UCSD-AML1 (cell line): ENCODE measurements at regions not wholly inside any gene's neighbourhood (a gene's known extent, or its start where the extent isn't known, plus 50 kb on each side); places are given as distances from the start of the nearest gene placed in this dataset.

ENCODE experiments used
- DNase-seq: peaks from one replicate; lab custom pipeline; 2025; ENCODE audit not compliant: unreplicated experiment; lab: John Stamatoyannopoulos, UW

GRCh38 chr3:117117188-117117936, 407.8 kb downstream of the TUSC7 start:
- DNase-seq: no peak

GRCh38 chr3:117118604-117119003, 409.0 kb downstream of the TUSC7 start:
- no peak for DNase-seq

GRCh38 chr3:117120014-117120413, 410.4 kb downstream of the TUSC7 start:
- DNase-seq: no peak

- no peak for DNase-seq
These were observed 413.0 kb downstream of the TUSC7 start for GRCh38 chr3:117122609-117123008.

- DNase-seq: no peak
These were observed 416.9 kb downstream of the TUSC7 start for GRCh38 chr3:117126460-117126859.

- DNase-seq: no peak
These were observed 417.5 kb downstream of the TUSC7 start for GRCh38 chr3:117126946-117127546.

- DNase-seq: no peak
These were observed 418.6 kb downstream of the TUSC7 start for GRCh38 chr3:117128133-117128532.

- DNase-seq: no peak
These were observed 419.3 kb downstream of the TUSC7 start for GRCh38 chr3:117128872-117129271.

- DNase-seq: no peak
These were observed 419.9 kb downstream of the TUSC7 start for GRCh38 chr3:117129516-117129915.

- DNase-seq: no peak
These were observed 420.6 kb downstream of the TUSC7 start for GRCh38 chr3:117130222-117130621.

- DNase-seq: peak; percentile 10
These were observed 421.7 kb downstream of the TUSC7 start for GRCh38 chr3:117131259-117131658.

GRCh38 chr3:117133066-117133465, 423.5 kb downstream of the TUSC7 start:
- no peak for DNase-seq

- DNase-seq: no peak
These were observed 425.6 kb downstream of the TUSC7 start for GRCh38 chr3:117135207-117135606.

GRCh38 chr3:117136003-117136402, 426.4 kb downstream of the TUSC7 start:
- DNase-seq: no peak

- no peak for DNase-seq
These were observed 427.5 kb downstream of the TUSC7 start for GRCh38 chr3:117137065-117137464.

GRCh38 chr3:117139681-117140080, 430.1 kb downstream of the TUSC7 start:
- DNase-seq: no peak

- no peak for DNase-seq
These were observed 432.2 kb downstream of the TUSC7 start for GRCh38 chr3:117141812-117142211.

GRCh38 chr3:117144853-117145252, 435.3 kb downstream of the TUSC7 start:
- no peak for DNase-seq

GRCh38 chr3:117145677-117146076, 436.1 kb downstream of the TUSC7 start:
- DNase-seq: no peak

- DNase-seq: no peak
These were observed 437.0 kb downstream of the TUSC7 start for GRCh38 chr3:117146571-117146970.

GRCh38 chr3:117149584-117149983, 440.0 kb downstream of the TUSC7 start:
- DNase-seq: no peak

- DNase-seq: no peak
These were observed 441.0 kb downstream of the TUSC7 start for GRCh38 chr3:117150628-117151027.

GRCh38 chr3:117160176-117160575, 450.6 kb downstream of the TUSC7 start:
- no peak for DNase-seq
